Esophagus (tissue), 2 donors: ENCODE measurements at regions not wholly inside any gene's neighbourhood (a gene's known extent, or its start where the extent isn't known, plus 50 kb on each side); places are given as distances from the start of the nearest gene placed in this dataset.

Experiments
- H3K27ac ChIP-seq, 2 donors: one replicate each; pipeline ENCODE4 v1.5.1; 2013; ENCODE audit warnings: low read depth in 2 of 2, mild to moderate bottlenecking in 2 of 2, inconsistent platforms in 1 of 2, low read length in 1 of 2, moderate library complexity in 1 of 2
- H3K27me3 ChIP-seq, 2 donors: one replicate each; pipeline ENCODE4 v1.6.1; 2013; ENCODE audit warnings: low read length in 2 of 2, control low read depth in 1 of 2, mild to moderate bottlenecking in 1 of 2; ENCODE audit not compliant: insufficient read depth in 2 of 2, control insufficient read depth in 1 of 2
- H3K36me3 ChIP-seq, 2 donors: one replicate each; pipeline ENCODE4 v1.6.1; 2013; ENCODE audit warnings: low read length in 1 of 2; ENCODE audit not compliant: control insufficient read depth in 2 of 2, insufficient read depth in 2 of 2
- H3K4me1 ChIP-seq, 2 donors: one replicate each; pipeline ENCODE4 v1.6.1; 2013; ENCODE audit warnings: low read length in 1 of 2; ENCODE audit not compliant: control insufficient read depth in 2 of 2, insufficient read depth in 2 of 2
- H3K4me3 ChIP-seq, 2 donors: one replicate each; pipeline ENCODE4 v1.5.1; 2013; ENCODE audit warnings: low read length in 2 of 2, mild to moderate bottlenecking in 2 of 2, low read depth in 1 of 2, moderate library complexity in 1 of 2
- H3K9me3 ChIP-seq, 2 donors: one replicate each; pipeline ENCODE4 v1.6.1; 2013; ENCODE audit warnings: mild to moderate bottlenecking in 2 of 2, low read depth in 1 of 2, low read length in 1 of 2, moderate library complexity in 1 of 2; ENCODE audit not compliant: control insufficient read depth in 2 of 2, insufficient read depth in 1 of 2
- WGBS, 2 donors: extraction: QIAGEN DNeasy Blood & Tissue Kit; methylation state at CpG; one replicate each; pipeline ENCODE4 v1.1.7; 2013; 5-methylcytosine and 5-hydroxymethylcytosine counted together
- donor health status: healthy with polysubstance abuse.
- donor health status: Bipolar disorder and iron deficiency.

GRCh38 chr3:103918336-103918735 is 1448.4 kb upstream of the ALCAM start:
- Histone ChIP-seq H3K27ac (no peak overlapping the region), H3K27me3 (no peaks in the 10 kb centered on the region), H3K4me1 (no peaks in the 10 kb centered on the region), H3K4me3 (no peak overlapping the region), H3K36me3 (no peaks in the 10 kb centered on the region), H3K9me3 (no peaks in the 10 kb centered on the region)

GRCh38 chr3:103919327-103919726 is 1447.4 kb upstream of the ALCAM start:
- Histone ChIP-seq H3K27ac (no peak overlapping the region), H3K36me3 (no peaks in the 10 kb centered on the region)
- 53 to 64% methylated on average over 3 of the region's 3 CpGs for WGBS, 2 donors

DNA sequence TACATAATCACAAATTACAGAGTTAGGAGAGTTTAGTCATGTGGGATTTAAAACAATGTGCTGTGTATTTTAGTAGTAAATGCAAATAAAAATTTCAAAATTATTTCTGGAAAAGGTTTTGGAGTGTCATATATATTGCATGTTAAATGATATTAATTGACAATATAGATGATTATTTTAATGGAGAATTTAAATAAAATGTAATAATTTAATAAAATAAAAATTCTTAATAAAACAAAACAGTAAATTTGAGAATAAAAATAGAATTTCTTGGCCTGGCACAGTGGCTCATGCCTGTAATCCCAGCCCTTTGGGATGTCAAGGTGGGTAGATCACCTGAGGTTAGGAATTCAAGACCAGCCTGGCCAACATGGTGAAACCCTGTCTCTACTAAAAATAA is 1442.8 kb upstream of the ALCAM start:
- Histone ChIP-seq H3K4me3 (no peak overlapping the region), H3K9me3 (no peaks in the 10 kb centered on the region), H3K27ac (no peak overlapping the region), H3K36me3 (no peaks in the 10 kb centered on the region), H3K4me1 (no peaks in the 10 kb centered on the region), H3K27me3 (no peaks in the 10 kb centered on the region)

More at GRCh38 chr3:103919327-103919726, 1447.4 kb upstream of the ALCAM start:
- Histone ChIP-seq H3K4me3 (no peak overlapping the region), H3K9me3 (no peaks in the 10 kb centered on the region), H3K27me3 (no peaks in the 10 kb centered on the region), H3K4me1 (no peaks in the 10 kb centered on the region)

GRCh38 chr3:103924544-103924943 is 1442.2 kb upstream of the ALCAM start:
- no peaks in the 10 kb centered on the region for H3K27me3 ChIP-seq
- H3K4me1 ChIP-seq, result no peaks in the 10 kb centered on the region
- no peaks in the 10 kb centered on the region for H3K36me3 ChIP-seq
- H3K27ac ChIP-seq, result no peak overlapping the region
- no peak overlapping the region for H3K4me3 ChIP-seq
- WGBS, 2 donors, result 52 to 55% methylated on average over 1 of the region's 1 CpG
- H3K9me3 ChIP-seq, result no peaks in the 10 kb centered on the region

DNA sequence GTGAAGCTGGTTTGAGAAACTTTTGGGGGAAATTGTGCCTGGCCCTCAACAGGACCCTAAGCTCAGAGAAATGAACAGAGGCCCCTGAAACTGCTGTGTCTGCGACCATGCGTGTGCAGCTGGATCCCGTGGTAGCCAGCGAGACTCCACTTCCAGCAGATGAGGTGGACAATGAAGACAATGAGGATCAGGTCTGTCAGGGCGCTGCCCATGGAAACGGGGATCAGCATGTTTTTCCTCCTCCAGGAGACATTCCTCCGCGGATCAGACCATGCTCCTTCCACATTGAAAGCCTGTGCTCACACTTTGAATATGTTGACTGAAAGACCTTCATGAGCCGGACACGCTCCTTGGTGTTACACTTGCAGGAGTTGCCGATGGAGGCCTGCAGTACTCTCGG is 1439.8 kb upstream of the ALCAM start:
- no peak overlapping the region for H3K27ac ChIP-seq

DNA sequence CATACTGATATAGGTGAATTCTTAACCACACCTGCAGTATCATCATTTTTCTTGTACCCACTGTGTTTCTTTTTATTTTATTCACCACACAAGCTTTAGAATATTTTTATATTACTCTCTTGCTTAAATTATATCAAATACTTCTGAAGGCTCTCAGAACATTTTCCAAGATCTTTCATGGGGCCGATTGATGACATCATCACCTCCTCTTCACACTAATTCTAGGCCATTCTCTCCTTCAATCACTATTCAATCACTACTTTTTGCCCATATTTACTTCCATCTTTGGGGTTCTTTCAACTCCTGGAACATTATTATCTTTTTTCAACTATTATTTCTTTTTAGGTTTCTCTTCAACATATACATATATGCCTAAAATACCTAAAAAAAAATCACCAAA is 1438.8 kb upstream of the ALCAM start:
- no peak overlapping the region for H3K4me3 ChIP-seq
- H3K27ac ChIP-seq, result no peak overlapping the region
- H3K9me3 ChIP-seq, result no peaks in the 10 kb centered on the region
- no peaks in the 10 kb centered on the region for H3K36me3 ChIP-seq
- no peaks in the 10 kb centered on the region for H3K4me1 ChIP-seq
- 86 to 88% methylated on average over 1 of the region's 1 CpG for WGBS, 2 donors
- no peaks in the 10 kb centered on the region for H3K27me3 ChIP-seq

More for the DNA sequence above, 1439.8 kb upstream of the ALCAM start:
- Histone ChIP-seq H3K36me3 (no peaks in the 10 kb centered on the region), H3K9me3 (no peaks in the 10 kb centered on the region), H3K4me3 (no peak overlapping the region), H3K4me1 (no peaks in the 10 kb centered on the region), H3K27me3 (no peaks in the 10 kb centered on the region)
- WGBS, 2 donors, result 91 to 92% methylated on average over 12 of the region's 12 CpGs

DNA sequence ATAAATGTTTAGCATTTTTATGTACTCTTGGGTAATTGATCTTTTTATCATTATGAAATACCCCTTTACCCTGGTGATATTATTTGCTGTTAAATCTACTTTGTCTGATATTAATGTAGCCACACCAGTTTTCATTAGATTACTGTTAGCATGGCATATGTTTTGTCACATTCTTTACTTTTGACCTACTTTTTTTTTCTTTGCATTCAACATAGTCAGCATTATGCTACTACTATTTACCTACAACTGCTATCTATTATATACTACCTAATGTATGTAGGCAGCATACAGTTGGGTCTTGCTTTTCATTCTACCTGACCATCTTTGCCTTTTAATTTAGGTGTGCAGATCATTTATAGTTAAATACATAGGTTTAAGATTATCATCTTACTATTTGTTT is 1429.6 kb upstream of the ALCAM start:
- H3K27ac ChIP-seq, result no peak overlapping the region
- no peaks in the 10 kb centered on the region for H3K4me1 ChIP-seq
- H3K4me3 ChIP-seq, result no peak overlapping the region
- H3K9me3 ChIP-seq, result no peaks in the 10 kb centered on the region
- no peaks in the 10 kb centered on the region for H3K36me3 ChIP-seq
- H3K27me3 ChIP-seq, result no peaks in the 10 kb centered on the region

GRCh38 chr3:103947062-103947461 is 1419.6 kb upstream of the ALCAM start:
- 43 to 59% methylated on average over 2 of the region's 2 CpGs for whole genome bisulfite sequencing, 2 donors
- H3K4me1 ChIP-seq, result no peaks in the 10 kb centered on the region
- H3K4me3 ChIP-seq, result no peak overlapping the region
- H3K9me3 ChIP-seq, result no peaks in the 10 kb centered on the region
- no peaks in the 10 kb centered on the region for H3K36me3 ChIP-seq
- no peaks in the 10 kb centered on the region for H3K27me3 ChIP-seq
- H3K27ac ChIP-seq, result no peak overlapping the region

- Histone ChIP-seq H3K4me1 (no peaks in the 10 kb centered on the region), H3K36me3 (no peaks in the 10 kb centered on the region), H3K9me3 (no peaks in the 10 kb centered on the region), H3K27ac (no peak overlapping the region), H3K27me3 (no peaks in the 10 kb centered on the region), H3K4me3 (no peak overlapping the region)
- 19 to 26% methylated on average over 1 of the region's 1 CpG for WGBS, 2 donors
These were observed 1417.0 kb upstream of the ALCAM start for GRCh38 chr3:103949693-103950092.

DNA sequence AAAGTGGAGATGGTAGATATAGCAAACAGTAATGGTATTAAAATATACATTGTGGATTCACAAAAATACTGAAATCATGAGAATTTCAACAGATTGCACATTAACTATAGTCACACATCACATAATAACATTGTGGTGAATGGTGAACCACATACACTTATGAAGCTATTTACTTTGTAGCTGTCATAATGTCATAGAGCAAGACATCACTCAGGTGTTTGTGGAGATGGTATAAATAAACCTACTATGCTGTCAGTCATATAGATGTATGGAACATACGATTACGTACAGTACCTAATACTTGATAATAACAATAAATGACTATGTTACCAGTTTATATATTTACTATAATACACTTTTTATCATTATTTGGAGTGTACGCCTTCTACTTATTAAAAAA is 1416.0 kb upstream of the ALCAM start:
- no peaks in the 10 kb centered on the region for H3K9me3 ChIP-seq
- no peak overlapping the region for H3K4me3 ChIP-seq
- 57 to 78% methylated on average over 3 of the region's 3 CpGs for WGBS, 2 donors
- H3K27ac ChIP-seq, result no peak overlapping the region
- H3K27me3 ChIP-seq, result no peaks in the 10 kb centered on the region
- H3K36me3 ChIP-seq, result no peaks in the 10 kb centered on the region
- no peaks in the 10 kb centered on the region for H3K4me1 ChIP-seq
